CD4-positive, alpha-beta T cell (primary cell): ENCODE measurements at regions not wholly inside any gene's neighbourhood (a gene's known extent, or its start where the extent isn't known, plus 50 kb on each side); places are given as distances from the start of the nearest gene placed in this dataset.

ENCODE experiments used
- ATAC-seq: fragments of 200-7000 bp; cut with Tn5 transposase; one replicate; pipeline ENCODE4 v1.10.0; 2022; ENCODE audit warnings: mild to moderate bottlenecking; ENCODE audit not compliant: poor library complexity
- CTCF ChIA-PET: fragments of 350-600 bp; sonication (Branson Sonifier 250); formaldehyde crosslinking; loops from one replicate; lab custom pipeline; 2021; ENCODE audit warnings: antibody characterized with exemption, inconsistent platforms; lab: Charles Lee
- POLR2A ChIA-PET: fragments of 350-600 bp; sonication (Branson Sonifier 250); formaldehyde crosslinking; loops from one replicate; lab custom pipeline; 2021; ENCODE audit warnings: antibody characterized with exemption, inconsistent platforms; lab: Charles Lee
- DNase-seq, 14 experiments: peaks; one replicate each; pipeline ENCODE4 v3.0.0-alpha.2; 2013 to 2020; ENCODE audit warnings: mixed read lengths in 2 of 14
- H3K27ac ChIP-seq, 2 donors: one replicate each; pipeline versions ENCODE4 v1.5.1 to v1.7.0; 2013; ENCODE audit warnings: low read length in 2 of 2, low read depth in 1 of 2, mild to moderate bottlenecking in 1 of 2
- H3K27me3 ChIP-seq, 2 experiments: 1 replicate in 1 of 2; 2 replicates in 1 of 2; pipeline versions ENCODE4 v1.6.1 to v1.7.0; 2013; ENCODE audit warnings: low read length in 2 of 2, control low read depth in 1 of 2, mild to moderate bottlenecking in 1 of 2, moderate library complexity in 1 of 2; ENCODE audit not compliant: insufficient read depth in 2 of 2, control insufficient read depth in 1 of 2
- H3K36me3 ChIP-seq: one replicate; pipeline ENCODE4 v1.6.1; 2013; ENCODE audit warnings: low read length, control low read depth; ENCODE audit not compliant: insufficient read depth
- H3K4me1 ChIP-seq: one replicate; pipeline ENCODE4 v1.6.1; 2013; ENCODE audit warnings: low read length, control low read depth; ENCODE audit not compliant: insufficient read depth
- H3K4me3 ChIP-seq: one replicate; pipeline ENCODE4 v1.5.1; 2013; ENCODE audit warnings: mild to moderate bottlenecking, low read length, moderate library complexity
- H3K9me3 ChIP-seq, 2 experiments: 1 replicate in 1 of 2; 2 replicates in 1 of 2; pipeline versions ENCODE4 v1.6.1 to v1.7.0; 2013; ENCODE audit warnings: low read length in 2 of 2, mild to moderate bottlenecking in 2 of 2, control low read depth in 1 of 2, moderate library complexity in 1 of 2; ENCODE audit not compliant: control insufficient read depth in 1 of 2, insufficient read depth in 1 of 2
- H3K27ac Mint-ChIP-seq: one replicate; pipeline ENCODE4 v1.8.0; 2020; ENCODE audit warnings: mixed read lengths
- H3K27me3 Mint-ChIP-seq: one replicate; pipeline ENCODE4 v1.8.0; 2021; ENCODE audit warnings: mixed read lengths
- H3K36me3 Mint-ChIP-seq: one replicate; pipeline ENCODE4 v1.8.0; 2021; ENCODE audit warnings: low read depth, mixed read lengths
- H3K4me1 Mint-ChIP-seq: one replicate; pipeline ENCODE4 v1.8.0; 2021; ENCODE audit warnings: low read depth, mixed read lengths
- H3K4me3 Mint-ChIP-seq: one replicate; pipeline ENCODE4 v1.8.0; 2020; ENCODE audit warnings: mild to moderate bottlenecking, mixed read lengths
- H3K9me3 Mint-ChIP-seq: one replicate; pipeline ENCODE4 v1.8.0; 2020; ENCODE audit warnings: mixed read lengths
- intact Hi-C, 2 experiments: fragments of 100-400 bp; cut with DNase I in 1 of 2; cut with micrococcal nuclease in 1 of 2; formaldehyde crosslinking; loops; one replicate each; pipeline versions ENCODE4 v1.15.1 to v1.9.0; 2023 to 2025; cut with DNase I, micrococcal nuclease
- TF ChIP-seq, protein P1 (sequence below): fragments of 200-600 bp; IDR thresholded peaks from one replicate; pipeline ENCODE4 v1.8.0; 2022; ENCODE audit warnings: antibody characterized with exemption, mild to moderate bottlenecking

DNA sequence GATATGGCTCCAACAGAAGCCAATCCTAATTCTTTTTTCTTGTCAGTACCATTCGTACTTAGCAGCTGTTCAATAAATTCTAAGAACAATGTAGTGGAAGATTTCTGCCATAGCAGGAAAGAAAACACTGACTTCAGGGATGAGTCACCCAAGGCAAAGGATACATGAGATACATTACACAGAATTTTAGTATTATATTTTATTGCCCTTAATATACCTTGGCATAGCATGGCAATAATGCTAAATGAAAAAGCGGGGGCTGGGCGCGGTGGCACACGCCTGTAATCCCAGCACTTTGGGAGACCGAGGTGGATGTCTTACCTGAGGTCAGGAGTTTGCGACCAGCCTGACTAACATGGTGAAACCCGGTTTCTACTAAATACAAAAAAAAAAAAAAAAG, 619.1 kb upstream of the DAB2 start:
- Histone ChIP-seq H3K4me1 (no peaks in the 10 kb centered on the region), H3K4me3 (no peak overlapping the region), H3K27me3 (no peaks in the 10 kb centered on the region), H3K36me3 (no peaks in the 10 kb centered on the region), H3K9me3 (no peaks in the 10 kb centered on the region), H3K27ac (no peak overlapping the region)
- H3K27ac Mint-ChIP-seq: no peak overlapping the region
- H3K36me3 Mint-ChIP-seq: no peaks in the 10 kb centered on the region
- H3K4me3 Mint-ChIP-seq: no peak overlapping the region
- no peaks in the 10 kb centered on the region for H3K4me1 Mint-ChIP-seq
- intact Hi-C loops: no loop called here
- ChIA-PET POLR2A (no interaction called here), CTCF (no interaction called here)
- no peak for ATAC-seq
- H3K27me3 Mint-ChIP-seq: no peaks in the 10 kb centered on the region
- TF ChIP-seq, protein P1, sequence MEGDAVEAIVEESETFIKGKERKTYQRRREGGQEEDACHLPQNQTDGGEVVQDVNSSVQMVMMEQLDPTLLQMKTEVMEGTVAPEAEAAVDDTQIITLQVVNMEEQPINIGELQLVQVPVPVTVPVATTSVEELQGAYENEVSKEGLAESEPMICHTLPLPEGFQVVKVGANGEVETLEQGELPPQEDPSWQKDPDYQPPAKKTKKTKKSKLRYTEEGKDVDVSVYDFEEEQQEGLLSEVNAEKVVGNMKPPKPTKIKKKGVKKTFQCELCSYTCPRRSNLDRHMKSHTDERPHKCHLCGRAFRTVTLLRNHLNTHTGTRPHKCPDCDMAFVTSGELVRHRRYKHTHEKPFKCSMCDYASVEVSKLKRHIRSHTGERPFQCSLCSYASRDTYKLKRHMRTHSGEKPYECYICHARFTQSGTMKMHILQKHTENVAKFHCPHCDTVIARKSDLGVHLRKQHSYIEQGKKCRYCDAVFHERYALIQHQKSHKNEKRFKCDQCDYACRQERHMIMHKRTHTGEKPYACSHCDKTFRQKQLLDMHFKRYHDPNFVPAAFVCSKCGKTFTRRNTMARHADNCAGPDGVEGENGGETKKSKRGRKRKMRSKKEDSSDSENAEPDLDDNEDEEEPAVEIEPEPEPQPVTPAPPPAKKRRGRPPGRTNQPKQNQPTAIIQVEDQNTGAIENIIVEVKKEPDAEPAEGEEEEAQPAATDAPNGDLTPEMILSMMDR: no peak
- no peak for DNase-seq
- H3K9me3 Mint-ChIP-seq: no peaks in the 10 kb centered on the region

DNA sequence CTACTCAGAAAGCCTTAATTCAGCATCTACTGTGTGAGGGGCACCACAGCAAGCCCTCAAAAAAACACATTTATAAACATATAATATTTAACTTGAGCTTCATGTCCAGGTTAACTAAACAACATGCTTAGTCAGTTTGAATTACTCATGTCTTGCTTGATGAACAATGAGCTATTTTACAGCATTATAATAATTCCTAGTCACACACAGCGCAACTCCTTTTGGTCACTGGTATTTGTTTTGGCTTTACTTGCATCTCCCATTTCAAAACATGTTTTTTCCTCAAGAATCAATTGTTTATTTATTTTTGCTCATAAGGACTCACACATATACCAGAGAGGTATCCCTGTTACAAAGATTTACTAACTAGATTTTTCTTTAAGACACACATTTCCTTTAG, 616.7 kb upstream of the DAB2 start:
- no peaks in the 10 kb centered on the region for H3K27me3 Mint-ChIP-seq
- H3K9me3 ChIP-seq: no peaks in the 10 kb centered on the region
- H3K27ac ChIP-seq: no peak overlapping the region
- intact Hi-C loops: no loop called here
- CTCF ChIA-PET: no interaction called here
- no peaks in the 10 kb centered on the region for H3K36me3 ChIP-seq
- H3K36me3 Mint-ChIP-seq: no peaks in the 10 kb centered on the region
- POLR2A ChIA-PET: no interaction called here
- TF ChIP-seq, protein P1: no peak
- no peaks in the 10 kb centered on the region for H3K9me3 Mint-ChIP-seq
- DNase-seq (no peak), ATAC-seq (no peak)
- H3K4me1 ChIP-seq: no peaks in the 10 kb centered on the region
- H3K27ac Mint-ChIP-seq: no peak overlapping the region
- H3K27me3 ChIP-seq: no peaks in the 10 kb centered on the region
- no peak overlapping the region for H3K4me3 Mint-ChIP-seq
- no peak overlapping the region for H3K4me3 ChIP-seq
- H3K4me1 Mint-ChIP-seq: no peaks in the 10 kb centered on the region

DNA sequence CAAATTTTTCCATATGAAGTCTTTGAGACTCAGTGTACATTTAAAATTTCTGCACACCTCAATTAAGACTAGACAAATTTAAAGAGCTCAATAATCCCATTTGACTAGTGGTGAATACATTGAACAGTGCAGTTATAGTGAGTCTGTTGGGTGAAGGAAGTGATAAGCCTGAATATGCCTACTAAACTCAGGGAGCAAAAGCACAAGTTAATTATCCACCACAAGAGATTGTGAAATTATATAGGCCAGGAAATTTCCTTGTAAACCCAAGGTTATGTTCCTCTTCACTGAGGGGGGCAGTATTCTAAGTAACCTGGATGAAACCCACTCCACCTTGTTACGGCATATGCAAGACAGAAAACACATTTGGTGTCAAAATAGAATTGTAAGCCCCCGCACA, 612.9 kb upstream of the DAB2 start:
- Histone ChIP-seq H3K9me3 (no peaks in the 10 kb centered on the region), H3K4me1 (no peaks in the 10 kb centered on the region), H3K27me3 (no peaks in the 10 kb centered on the region), H3K27ac (no peak overlapping the region), H3K4me3 (no peak overlapping the region), H3K36me3 (no peaks in the 10 kb centered on the region)
- Mint-ChIP-seq H3K4me1 (no peaks in the 10 kb centered on the region), H3K27ac (no peak overlapping the region), H3K27me3 (no peaks in the 10 kb centered on the region), H3K36me3 (no peaks in the 10 kb centered on the region), H3K4me3 (no peak overlapping the region), H3K9me3 (no peaks in the 10 kb centered on the region)
- CTCF ChIA-PET: interaction anchor here (0.5 to 1.4 kb wide), 2 partner anchors 11 to 783 kb away, joined by 3 read pairs; no protein-coding TSS in a partner anchor
- intact Hi-C loops: no loop called here
- TF ChIP-seq, protein P1: no peak
- POLR2A ChIA-PET: no interaction called here
- ATAC-seq: no peak
- no peak for DNase-seq
